DMS79 treated with DMSO at 0.1 percent for 48 hours (cell line): ENCODE measurements at regions not wholly inside any gene's neighbourhood (a gene's known extent, or its start where the extent isn't known, plus 50 kb on each side); places are given as distances from the start of the nearest gene placed in this dataset.

Experiments
- DNase-seq: peaks from one replicate; lab custom pipeline; 2025; lab: John Stamatoyannopoulos, UW

- no peak for DNase-seq
Observed at GRCh38 chr18:25446972-25447371, 95.0 kb upstream of the ZNF521 start.

- DNase-seq, result no peak
Observed at GRCh38 chr18:25445430-25445829, 93.5 kb upstream of the ZNF521 start.

DNA sequence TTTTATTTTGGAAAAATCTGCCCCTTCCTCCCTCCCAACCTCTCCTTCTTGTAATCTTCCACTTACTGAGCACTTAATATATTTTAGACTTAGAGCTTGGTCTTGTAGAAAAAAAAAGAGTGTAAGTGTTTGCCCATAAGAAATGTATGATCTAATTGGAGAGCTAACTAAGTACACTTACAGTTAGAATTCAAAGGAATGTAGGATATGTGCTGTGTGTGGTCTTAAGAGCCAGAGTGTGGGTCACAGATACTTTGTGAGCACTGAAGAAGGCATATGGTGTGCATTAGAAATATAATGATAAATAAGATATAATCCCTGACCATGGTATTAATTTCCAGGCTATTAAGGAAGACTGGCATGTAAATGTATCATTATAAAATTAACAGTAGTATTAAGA is 91.8 kb upstream of the ZNF521 start:
- no peak for DNase-seq

DNA sequence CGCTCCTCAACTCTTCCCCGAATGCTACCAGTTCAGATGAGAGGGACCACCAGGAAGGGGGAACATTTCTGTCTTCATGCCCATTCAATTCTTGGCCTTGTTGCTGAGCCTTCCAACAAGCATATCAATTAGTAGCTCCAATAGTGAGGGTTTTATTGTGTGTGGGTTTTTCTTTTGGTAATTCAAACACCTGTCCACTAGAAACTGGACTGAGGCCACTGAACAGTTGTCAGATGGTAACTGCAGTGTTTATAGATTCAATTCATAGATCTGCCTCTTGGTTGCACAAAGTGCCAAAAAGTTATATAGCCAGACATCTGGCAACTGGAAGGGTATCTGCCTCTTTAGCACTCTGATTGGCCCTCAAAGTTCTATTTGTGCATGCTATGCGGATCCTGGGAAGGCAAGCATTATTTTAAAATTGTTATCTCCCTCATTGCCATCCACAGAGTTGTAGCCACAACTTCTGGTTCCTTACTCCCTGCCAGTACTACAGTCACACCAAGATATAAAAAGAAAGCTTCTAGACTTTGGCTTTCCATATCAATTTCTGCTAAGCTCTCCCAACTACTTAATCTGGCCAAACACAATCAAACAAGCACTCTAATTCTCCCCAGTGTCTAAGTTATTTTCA is 83.3 kb upstream of the ZNF521 start:
- no peak for DNase-seq

DNA sequence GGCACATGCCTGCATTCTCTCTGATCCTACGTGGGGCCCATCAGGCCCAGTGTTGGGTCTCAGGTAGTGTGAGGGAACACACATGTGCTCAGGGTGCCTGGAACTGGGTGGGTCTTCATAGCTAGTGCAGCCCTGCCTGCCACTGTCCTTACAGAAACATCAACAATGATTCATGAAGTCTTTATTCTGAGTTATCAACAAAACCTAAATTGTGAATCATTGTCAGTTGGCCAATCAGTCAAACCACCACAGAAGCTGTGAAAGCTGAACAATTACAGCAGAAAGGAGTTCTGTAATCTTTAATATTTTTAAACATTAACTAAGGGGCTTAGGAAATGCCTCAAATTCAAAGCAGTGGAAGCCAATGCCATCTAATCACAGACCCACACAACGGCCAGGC is 82.8 kb upstream of the ZNF521 start:
- no peak for DNase-seq

DNA sequence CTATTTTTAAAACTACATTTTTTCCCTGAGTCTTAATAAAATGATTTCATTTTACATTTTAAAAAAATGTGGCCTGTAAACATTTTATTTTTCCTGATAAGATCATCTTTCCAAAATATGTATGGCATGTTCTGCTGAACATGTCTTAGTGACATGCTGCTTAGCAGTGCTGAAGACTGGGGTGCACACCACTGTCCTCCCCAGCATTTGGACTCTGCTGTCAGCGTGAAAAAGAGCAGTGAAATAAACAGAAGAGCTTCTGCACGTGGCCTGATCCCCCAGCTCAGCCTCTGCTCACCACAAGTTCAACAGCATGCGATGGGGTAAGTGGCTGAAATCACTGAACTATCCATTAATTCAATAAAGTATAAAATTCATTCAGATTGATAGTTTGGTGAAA is 81.6 kb upstream of the ZNF521 start:
- no peak for DNase-seq

DNA sequence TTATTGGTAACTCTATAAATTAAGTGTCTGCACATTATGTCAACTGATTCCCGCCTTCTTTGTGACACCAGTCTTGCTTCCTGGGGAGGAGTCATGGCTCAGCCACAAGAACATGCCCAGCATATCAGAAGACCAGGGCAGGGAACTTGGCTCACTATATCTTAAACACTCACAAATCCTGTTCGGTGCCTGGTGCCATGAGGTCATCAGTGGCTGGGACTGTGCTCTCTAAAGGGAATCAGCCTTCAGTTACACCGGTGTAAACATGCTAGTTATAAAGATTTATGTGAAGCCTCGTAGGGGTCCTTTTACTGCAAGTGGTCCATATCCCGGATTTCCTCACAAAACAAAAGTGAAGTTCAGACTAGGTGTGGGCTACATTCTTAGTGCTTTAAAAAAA is 73.1 kb upstream of the ZNF521 start:
- no peak for DNase-seq

DNA sequence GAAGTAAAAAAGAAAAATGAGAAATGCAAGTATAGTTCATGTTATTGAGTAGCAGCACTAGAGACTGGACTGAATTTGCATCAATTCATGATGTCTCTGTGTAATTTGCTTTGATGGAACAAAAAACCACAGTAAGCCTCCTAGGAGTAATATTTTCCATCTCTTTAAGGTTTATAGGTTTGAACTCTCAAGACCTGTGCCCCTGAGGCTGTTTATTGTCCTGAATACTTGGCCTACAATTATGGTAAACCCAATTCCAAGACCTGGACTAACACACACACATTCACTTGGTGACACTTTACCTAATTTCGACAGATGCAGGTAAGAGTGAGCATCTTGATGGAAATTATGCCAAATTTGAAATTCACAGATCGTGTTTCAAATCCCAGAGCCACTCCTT is 71.8 kb upstream of the ZNF521 start:
- DNase-seq, result no peak

DNA sequence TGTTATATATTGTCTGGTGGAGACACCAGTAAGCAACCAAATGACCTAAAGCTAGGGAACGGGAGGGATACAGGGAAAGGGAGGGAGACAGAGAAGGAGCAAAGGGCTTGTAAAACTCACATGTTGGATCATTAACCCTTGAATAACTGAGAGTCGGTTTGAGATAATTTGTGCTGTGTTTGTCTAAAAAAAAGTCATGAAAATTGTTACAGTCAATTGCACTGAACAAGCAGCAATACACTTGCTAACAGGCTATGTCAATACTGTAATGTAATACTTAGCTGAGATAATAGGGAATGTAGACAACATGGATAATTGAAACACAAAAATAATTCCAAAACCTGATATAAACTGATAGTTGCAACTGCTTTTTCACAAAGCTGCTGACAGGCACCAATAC is 71.3 kb upstream of the ZNF521 start:
- DNase-seq, result no peak

GRCh38 chr18:25422230-25422629 is 70.3 kb upstream of the ZNF521 start:
- no peak for DNase-seq

- peak; percentile 65 for DNase-seq
Observed at GRCh38 chr18:25420077-25420825, 68.3 kb upstream of the ZNF521 start.

GRCh38 chr18:25416374-25416773 is 64.4 kb upstream of the ZNF521 start:
- no peak for DNase-seq

GRCh38 chr18:25409971-25410370 is 58.0 kb upstream of the ZNF521 start:
- no peak for DNase-seq

- DNase-seq, result no peak
Observed at GRCh38 chr18:25408293-25408692, 56.3 kb upstream of the ZNF521 start.
